HG02759 (cell line): ENCODE measurements at regions not wholly inside any gene's neighbourhood (a gene's known extent, or its start where the extent isn't known, plus 50 kb on each side); places are given as distances from the start of the nearest gene placed in this dataset.
"Not testable (repeated sequence)": the region's sequence is repeated elsewhere in the genome, so short reads cannot be mapped to it uniquely, and the experiment has no call there.

Experiments used
- ATAC-seq: cut with Tn5 transposase; IDR thresholded peaks from one replicate; pipeline ENCODE4 v1.9.1; 2021; ENCODE audit warnings: mild to moderate bottlenecking, moderate library complexity; ENCODE audit not compliant: unreplicated experiment

DNA sequence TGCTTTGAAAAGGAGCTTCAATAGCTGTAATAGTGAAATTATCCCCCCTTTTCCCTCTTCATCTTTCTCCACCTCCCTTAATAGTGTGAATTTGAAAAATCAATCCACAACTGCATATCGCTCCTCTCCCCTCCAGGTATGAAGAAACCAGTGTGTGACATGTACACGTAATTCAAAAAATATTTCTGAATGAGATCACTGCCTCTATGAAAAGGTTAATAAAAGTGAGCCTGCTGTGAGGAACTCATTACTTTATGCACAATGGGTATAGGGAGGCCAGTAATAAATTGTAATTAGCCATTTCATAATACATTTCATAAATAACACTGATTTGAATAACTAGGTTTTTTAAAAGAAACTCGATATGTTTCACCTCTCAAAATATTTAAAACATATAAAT lies 209.0 kb upstream of the KYNU start:
- no peak for ATAC-seq

DNA sequence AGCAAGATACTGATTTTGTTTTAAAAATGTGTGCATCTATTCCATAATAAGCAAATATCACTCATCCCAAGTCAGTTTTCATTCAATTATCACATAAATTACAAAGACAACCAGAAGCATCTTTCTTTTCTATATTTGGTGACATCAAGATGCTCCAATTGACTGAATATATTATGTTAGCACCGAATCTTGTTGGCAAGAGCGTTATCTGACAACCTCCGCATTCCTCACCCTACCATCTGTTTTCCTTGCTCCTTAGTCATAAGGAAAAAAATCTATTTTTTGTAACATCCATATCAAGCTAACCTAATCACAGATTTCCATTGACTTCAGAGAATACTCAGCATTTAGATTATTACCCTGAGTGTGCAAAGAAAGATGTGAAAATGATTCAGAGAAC lies 212.2 kb upstream of the KYNU start:
- ATAC-seq: no peak

DNA sequence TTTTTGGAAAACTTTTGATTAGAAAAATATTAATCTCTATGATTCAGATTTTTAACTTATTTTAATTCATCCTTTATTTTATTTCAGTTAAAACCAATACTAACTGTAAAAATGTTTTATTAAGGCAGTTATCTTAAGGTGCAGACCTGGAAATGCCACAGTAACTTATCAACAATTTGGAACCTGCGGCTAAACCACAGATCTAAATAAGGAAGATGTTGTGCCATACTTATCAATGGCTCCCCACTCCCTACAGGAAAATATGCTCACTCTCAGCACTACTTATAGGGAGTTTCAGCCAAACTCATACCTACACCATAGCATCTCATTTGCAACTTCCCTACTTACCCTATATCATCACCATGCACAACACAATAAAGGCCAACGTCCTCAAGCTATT lies 226.9 kb upstream of the KYNU start:
- no peak for ATAC-seq

DNA sequence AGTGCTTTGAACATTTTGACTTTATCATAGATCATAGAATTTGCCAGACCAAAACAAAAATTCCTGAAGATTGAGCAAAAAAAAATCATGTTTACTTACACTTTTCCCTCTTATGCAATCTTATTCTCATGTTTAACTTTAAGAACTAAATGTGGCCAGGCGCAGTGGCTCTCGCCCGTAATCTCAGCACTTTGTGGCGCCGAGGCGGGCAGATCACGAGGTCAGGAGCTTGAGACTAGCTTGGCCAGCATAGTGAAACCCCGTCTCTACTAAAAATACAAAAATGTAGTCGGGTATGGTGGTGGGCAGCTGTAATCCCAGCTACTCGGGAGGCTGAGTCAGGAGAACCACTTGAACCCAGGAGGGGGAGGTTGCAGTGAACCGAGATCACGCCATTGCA lies 227.9 kb upstream of the KYNU start:
- ATAC-seq: no peak

DNA sequence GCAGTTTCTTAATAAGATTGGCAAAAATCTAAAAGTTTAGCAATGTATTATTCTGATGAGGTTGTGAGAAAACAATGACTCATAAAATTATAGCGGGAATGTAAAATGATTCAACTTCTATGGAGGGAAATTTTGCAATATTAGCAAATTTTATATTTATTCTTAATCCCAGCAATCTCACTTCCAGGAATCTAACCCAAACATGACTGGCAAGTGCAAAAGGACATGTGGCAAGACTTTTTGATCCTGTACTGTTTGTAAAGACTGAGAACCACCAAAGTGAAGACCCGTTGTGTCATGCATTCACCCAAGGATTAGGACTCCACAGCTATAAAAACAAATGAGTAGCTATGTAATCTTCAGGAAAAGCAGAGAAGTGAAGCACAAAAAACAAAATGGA lies 234.8 kb upstream of the KYNU start:
- no peak for ATAC-seq

DNA sequence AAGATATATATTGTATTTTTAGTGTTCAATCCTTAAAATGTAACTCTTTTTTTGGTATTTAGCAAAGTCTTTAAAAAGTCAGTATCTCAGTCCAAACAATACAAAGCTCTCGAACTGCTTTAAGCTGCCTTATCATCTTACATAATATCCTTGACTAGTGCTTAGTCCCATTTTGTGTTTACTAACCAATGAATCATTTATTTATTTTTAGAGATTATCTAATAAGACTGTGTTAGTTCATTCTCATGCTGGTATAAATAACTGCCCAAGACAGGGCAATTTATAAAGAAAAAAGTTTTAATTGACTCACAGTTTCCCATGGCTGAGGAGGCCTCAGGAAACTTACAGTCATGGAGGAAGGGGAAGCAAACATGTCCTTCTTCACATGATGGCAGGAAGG lies 248.3 kb upstream of the KYNU start:
- no peak for ATAC-seq

DNA sequence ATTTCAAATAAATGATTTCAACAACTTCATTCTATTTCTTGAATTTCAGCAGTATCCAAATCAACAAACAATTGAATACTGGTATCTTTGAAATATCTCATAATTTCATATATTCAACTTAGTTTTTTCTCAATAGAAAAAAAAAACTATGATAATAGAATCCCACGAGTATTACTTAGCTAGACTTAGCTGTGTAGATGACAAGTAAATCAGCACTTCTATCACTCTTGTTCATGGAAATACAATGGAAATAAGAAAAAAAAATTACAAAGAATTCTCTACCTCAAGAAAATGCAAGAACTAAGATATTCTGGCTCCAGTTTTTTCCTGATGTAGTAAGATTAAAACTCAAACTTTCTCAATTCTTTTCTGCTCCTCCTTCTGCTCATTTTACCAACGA lies 256.2 kb upstream of the KYNU start:
- ATAC-seq: no peak

DNA sequence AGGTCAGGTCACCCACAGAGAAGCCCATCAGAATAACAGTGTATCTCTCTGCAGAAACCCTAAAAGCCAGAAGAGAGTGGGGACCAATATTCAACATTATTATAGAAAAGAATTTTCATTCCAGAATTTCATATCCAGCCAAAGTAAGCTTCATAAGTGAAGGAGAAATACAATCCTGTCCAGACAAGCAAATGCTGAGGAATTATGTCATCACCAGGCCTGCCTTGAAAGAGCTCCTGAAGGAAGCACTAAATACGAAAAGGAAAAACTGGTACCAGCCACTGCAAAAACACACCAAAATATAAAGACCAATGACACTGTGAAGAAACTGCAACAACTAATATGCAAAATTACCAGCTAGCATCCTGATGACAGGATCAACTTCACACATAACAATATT lies 260.0 kb upstream of the KYNU start:
- no peak for ATAC-seq

DNA sequence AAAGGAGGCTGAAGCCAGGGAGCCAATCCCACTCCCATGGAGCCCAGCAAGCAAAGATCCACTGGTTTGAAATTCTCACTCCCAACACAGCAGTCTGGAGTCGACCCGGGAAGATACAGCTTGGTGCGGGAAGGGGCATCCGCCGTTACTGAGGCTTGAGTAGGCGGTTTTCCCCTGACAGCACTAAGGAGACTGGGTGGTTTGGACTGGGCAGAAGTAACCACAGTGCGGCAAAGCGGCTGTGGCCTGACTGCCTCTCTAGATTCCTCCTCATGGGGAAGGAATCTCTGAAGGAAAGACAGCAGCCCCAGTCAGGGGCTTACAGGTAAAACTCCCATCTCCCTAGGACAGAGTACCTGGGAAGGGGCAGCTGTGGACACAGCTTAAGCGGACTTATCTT lies 261.6 kb upstream of the KYNU start:
- ATAC-seq: no peak

DNA sequence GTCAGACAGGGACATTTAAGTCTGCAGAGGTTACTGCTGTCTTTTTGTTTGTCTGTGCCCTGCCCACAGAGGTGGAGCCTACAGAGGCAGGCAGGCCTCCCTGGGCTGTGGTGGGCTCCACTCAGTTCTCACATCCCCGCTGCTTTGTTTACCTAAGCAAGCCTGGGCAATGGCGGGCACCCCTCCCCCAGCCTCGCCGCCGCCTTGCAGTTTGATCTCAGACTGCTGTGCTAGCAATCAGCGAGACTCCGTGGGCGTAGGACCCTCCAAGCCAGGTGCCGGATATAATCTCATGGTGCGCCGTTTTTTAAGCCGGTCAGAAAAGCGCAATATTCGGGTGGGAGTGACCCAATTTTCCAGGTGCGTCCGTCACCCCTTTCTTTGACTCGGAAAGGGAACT lies 264.3 kb upstream of the KYNU start:
- ATAC-seq: not testable (repeated sequence)

DNA sequence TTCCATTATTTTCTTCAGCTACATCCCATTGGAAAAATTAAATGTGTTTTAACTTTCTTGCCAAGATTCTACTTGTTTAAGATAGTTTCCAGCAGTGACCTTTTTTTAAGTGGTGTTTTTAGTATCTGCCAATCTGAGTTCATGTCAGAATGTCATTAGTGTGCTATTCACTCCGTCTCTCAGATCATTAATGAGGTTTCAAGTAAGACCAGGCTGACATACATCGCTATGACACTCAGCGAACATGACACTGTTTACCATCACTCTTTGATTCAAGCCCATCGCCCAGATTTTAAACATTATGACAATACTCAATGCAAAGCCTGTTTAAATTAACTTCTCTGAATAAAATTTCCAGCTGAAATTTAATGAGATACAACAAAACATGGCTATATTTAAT lies 272.0 kb upstream of the KYNU start:
- ATAC-seq: no peak

DNA sequence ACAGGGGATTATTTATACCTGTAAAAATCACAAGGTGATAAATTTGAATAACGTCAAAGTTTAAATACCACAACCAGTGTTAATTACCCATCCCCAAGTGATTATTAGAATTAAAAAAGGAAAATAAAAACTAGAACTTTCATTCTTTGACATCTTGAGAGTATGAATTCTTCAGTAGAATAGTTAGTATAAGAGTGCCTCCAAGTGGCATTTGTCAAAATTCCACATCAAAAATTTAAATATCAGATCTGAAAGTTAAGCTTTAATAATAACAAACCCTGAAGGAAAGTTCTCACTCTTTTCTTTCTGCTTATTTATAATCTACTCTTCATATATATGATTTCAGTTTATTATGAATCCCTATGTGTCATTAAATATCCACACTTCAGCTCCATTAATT lies 273.7 kb upstream of the KYNU start:
- no peak for ATAC-seq

DNA sequence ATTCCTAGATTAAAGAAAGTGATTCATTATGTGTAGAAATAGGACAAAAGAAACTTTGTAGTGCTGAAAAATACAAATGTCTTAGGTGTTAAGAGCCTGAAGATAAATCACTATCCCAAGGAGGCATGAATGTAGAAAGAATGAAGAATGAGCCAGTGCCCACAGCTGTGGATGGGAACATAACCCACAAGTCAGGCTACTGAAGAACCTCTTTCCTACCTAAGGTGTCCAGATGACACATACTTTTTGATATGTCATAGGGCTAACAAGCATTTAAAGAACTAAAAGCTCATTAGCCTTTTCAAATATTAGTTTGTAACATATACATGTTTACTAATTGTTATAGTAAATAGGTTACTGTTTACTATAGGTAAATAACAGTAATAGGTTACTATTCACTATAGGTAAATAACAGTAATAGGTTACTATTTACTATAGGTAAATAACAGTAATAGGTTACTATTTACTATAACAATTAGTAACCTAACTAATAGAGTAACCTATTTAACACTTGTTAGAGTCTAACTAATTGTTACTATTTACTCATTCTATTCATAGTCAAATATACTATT lies 275.0 kb upstream of the KYNU start:
- ATAC-seq: no peak

DNA sequence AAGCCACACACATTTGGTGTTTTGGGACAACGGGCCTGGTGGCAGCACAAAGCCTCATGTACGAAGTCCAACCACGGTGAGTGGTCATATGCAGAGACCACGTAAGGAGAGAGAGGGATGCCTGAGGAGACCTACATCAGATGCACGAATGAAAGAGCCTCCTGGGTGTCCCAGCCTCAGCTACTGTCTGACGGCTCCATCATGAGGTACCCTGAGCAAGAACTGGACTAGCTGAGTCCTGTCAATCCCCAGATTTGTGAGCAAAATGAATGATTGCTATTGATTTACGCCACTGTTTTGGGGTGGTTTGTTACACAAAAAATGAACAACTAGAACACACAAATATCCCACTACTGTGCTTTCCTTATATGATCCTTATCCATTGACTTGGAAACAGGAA lies 275.7 kb upstream of the KYNU start:
- no peak for ATAC-seq

DNA sequence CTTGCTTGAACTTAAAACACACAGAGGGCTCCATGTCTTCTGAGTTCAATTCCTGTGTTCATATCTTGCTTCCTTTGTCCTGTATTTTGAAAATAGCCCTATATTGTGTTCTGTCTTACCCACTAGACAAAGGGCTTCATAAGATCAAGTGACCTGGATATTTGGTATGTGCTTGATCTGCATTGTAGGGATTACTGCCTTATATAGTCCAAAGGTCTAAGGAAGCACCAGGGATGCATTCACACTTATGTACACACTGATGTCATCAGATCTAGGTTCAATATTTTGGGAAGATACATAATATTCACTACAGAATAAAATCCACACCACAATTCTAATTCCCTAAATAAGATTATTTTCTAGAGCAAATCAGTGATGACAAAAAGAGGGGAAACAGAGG lies 278.0 kb upstream of the KYNU start:
- ATAC-seq: no peak

DNA sequence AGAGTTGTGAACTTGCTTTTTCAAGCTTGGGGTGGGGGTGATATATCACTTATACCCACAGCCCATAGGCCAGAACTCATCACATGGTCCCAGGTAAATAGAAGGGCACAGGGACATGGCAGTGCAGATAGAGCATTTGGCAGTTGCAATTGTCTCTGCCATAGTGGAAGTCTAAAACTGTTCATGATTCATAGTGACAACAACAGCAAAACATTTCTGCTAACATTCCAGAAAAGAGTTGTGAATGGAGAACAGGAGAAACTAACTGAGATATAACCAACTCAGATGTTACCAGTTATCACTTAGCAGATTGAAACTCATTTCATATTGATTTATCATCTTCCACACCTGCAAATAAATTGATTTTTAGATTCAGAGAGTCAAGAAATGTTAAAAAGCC lies 278.6 kb upstream of the KYNU start:
- no peak for ATAC-seq

DNA sequence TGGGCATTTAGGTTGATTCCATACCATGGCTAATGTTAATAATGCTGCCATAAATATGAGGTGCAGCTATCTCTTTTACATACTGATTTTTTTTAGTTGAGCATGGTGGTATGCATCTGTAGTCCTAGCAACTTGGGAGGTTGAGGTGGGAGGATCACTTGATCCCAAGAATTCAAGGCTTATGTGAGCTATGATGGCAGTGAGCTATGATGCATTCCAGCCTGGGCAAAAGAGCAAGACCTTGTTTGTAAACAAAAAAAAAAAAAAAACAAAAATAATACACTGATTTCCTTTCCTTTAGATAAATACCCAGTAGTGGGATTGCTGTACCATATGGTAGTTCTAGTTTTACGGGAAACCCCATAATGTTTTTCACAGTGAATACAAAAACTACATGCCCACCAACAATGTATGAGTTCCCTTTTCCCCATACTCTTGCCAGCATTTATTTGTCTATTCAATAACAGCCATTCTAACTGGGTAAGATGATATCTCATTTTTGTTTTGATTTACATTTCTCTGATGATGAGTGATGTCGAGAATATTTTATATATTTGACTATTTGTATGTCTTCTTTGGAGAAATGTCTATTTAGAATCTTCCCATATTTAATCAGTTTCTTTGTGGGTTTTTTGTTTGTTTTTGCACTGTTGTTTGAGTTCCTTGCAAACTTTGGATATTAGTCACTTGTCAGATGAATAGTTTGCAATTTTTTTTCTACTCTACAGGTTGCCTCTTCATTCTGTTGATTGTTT lies 281.0 kb upstream of the KYNU start:
- ATAC-seq: no peak

DNA sequence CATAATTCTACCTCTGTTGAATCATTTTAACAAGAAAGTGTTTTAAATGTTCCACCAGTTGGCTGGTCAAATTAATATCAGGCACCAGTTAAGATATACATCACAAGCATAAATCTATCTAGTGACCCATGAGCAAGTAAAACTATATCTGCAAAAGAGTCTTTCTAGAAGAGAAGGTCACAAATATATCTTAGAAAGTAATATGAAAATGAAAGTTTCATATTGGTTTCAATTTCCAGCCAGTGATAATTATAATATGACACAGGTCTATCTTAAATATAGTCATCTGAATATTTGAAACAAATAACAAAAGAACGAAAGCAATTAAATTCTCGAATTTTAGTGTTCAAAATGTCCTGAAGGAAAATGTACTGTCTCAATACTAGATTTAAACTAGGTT lies 282.5 kb upstream of the KYNU start:
- no peak for ATAC-seq

DNA sequence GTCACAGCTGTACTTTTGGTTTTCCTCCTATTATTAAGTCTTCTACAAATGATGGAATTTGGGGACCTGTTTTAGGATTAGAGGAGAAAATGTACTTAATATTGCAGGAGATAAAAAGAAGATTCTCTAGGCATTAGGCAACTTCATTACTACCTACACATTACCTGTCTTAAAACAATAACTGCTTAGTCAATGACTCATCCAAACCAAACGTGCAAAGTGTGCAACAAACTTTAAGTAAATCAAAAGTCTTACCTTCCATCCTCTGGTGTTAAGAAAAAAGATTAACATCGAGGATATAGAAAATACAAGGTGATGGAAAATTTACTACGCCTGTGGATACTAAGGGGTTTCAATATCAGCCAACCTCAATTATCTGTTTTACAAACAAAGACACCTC lies 285.3 kb upstream of the KYNU start:
- ATAC-seq: no peak

DNA sequence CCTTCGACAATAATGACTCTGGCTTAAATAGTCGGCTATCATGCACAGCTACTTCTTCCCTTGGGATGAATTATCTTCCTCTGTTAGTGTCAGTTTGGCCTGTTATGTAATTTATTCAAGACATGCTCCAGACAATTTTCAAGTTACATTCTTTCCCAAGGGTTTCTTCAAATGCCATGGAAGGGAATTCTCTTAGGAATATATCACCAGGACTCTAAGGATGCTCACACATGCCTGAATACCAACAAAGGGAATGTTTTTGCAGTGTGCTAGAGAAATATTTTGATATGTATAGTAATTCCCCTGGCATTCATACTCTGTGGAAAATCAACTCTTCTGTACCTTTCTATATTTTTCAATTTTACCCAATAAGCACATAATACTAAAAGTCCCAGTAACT lies 286.0 kb upstream of the KYNU start:
- ATAC-seq: no peak

DNA sequence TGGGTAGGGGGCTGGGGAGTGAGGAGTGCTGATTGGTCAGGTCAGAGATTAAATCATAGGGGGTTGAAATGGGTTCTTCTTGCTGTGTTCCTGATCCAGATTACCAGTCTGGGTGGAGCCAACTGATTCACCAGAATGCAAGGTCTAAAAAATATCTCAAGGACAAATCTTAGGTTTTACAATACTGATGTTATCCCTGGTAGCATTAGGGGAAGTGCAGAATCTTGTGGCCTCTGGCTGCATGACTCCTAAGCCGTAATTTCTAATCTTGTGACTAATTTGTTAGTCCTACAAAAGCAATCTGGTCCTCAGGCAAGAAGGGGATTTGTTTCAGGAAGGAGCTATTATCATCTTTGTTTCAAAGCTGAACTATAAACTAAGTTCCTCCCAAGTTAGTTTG lies 289.2 kb upstream of the KYNU start:
- ATAC-seq: no peak

DNA sequence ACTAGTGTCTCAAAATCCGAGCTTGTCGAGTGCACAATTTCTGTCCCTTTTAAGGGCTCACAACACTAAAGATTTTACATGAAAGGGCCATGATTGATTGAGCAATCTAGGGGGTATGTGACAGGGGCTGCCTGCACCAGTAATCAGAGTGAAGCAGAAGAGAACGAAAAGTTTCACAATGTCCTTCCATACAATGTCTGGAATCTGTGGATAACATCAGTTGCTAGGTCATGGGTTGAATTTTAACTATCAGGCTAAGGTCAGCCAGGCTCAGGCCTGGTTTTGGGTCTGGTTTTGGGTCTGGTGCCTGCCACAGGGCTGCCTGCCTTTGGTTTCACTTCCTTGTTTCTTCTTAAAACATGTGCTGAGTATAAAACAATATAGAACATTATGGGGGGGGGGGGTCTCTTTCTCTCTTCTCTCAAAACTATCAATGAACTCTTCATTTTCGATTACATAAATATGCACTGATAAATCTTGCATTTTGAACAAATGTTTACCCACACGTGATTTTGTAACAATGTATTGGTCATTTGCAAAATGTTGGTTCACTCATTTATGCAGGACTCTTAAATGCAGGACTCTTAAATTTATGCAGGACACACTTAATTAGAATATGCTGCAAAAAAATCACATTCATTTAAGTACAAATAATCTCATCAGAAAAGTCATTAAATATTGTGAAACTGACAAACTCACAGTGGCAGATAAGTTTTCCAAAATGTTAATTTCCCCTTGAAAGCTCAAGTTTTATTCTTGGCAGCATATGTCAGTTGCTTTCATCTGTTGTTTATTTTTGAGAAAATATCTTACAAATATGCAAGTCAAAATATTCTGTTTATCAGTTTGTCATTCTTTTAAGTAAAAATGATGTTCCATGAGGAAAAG lies 290.5 kb upstream of the KYNU start:
- ATAC-seq: no peak
